ENCODE measurements at regions not wholly inside any gene's neighbourhood (a gene's known extent, or its start where the extent isn't known, plus 50 kb on each side); places are given as distances from the start of the nearest gene placed in this dataset.

DNA sequence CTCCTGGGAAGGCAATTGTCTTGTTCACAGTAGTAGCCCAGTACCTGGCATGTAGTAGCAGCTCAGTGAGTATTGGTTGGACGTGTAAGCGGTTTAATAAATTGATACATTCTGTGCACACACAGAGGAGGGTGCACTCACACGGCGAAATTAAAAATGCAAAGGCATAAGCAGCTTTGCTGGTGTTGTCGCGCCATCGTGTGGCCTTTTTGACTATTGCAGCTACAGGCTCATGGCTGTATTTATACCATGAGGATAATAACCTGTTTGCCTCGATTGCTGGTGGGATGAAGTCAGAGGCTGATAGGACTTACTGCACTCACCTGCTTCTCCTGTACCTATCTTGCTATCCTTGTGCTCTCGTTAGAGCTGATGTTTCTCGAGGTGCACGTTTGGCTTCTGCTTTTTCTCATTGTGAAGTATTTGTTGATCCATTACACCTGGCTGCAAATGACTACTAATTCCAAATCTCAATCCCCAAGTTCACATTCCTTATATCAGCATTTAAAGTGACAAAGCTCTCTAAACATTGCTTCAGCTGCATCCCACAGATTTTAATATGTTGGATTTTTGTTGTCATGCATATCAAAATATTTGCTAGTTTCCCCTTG is 61.5 kb downstream of the TBXT start:
- in situ Hi-C loops (cut with HindIII; ENCODE audit: extremely low pct_ligation_motif_present, low pct_unique_long_range_greater_than_20kb), result loop anchor here (5.0 kb wide), 1 partner anchor 219 kb away; no protein-coding TSS in a partner anchor
- TF ChIP-seq XRCC5 (optimal IDR thresholded peaks at IDR 0.05; ENCODE audit: low read length) (peak; percentile 65), ETV5 (CRISPR knock-in tag; IDR thresholded peaks at IDR 0.05; ENCODE audit: borderline replicate concordance) (peak; percentile 16; the same call in 1 of the 2 replicates), SMC3 (IDR thresholded peaks at IDR 0.05; ENCODE audit: low read length) (peak; percentile 85), ZFP36 (IDR thresholded peaks at IDR 0.05; ENCODE audit: borderline replicate concordance, low read depth, low read length, partially characterized antibody) (peak; percentile 35), ZNF350 (CRISPR knock-in tag; IDR thresholded peaks at IDR 0.05; ENCODE audit: borderline replicate concordance, low read depth) (no peak), MBD4 (IDR thresholded peaks at IDR 0.05; ENCODE audit: borderline replicate concordance, low read length) (0 out of 2 replicates have a peak, but pooled peaks have one; percentile 31), NRL (CRISPR knock-in tag; IDR thresholded peaks at IDR 0.05; ENCODE audit: borderline replicate concordance) (no peak), STAG1 (CRISPR knock-in tag; IDR thresholded peaks at IDR 0.05) (peak; percentile 96), ETV6 (CRISPR knock-in tag; conservative IDR thresholded peaks at IDR 0.05) (0 out of 2 replicates have a peak, but pooled peaks have one; percentile 42), THAP11 (CRISPR knock-in tag; IDR thresholded peaks at IDR 0.05) (no peak), TEAD3 (CRISPR knock-in tag; optimal IDR thresholded peaks at IDR 0.05; ENCODE audit: borderline replicate concordance) (peak; percentile 14), ZNF766 (CRISPR knock-in tag; IDR thresholded peaks at IDR 0.05; ENCODE audit: borderline replicate concordance) (no peak), RAD21 (CRISPR knock-in tag; IDR thresholded peaks at IDR 0.05) (peak; percentile 80)
- TF ChIP-seq, protein P1, sequence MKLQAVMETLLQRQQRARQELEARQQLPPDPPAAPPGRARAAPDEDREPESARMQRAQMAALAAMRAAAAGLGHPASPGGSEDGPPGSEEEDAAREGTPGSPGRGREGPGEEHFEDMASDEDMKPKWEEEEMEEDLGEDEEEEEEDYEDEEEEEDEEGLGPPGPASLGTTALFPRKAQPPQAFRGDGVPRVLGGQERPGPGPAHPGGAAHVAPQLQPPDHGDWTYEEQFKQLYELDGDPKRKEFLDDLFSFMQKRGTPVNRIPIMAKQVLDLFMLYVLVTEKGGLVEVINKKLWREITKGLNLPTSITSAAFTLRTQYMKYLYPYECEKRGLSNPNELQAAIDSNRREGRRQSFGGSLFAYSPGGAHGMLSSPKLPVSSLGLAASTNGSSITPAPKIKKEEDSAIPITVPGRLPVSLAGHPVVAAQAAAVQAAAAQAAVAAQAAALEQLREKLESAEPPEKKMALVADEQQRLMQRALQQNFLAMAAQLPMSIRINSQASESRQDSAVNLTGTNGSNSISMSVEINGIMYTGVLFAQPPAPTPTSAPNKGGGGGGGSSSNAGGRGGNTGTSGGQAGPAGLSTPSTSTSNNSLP (IDR thresholded peaks at IDR 0.05; ENCODE audit: low read depth, low read length), result 0 out of 2 replicates have a peak, but pooled peaks have one; percentile 9
- TF ChIP-seq, protein P2, sequence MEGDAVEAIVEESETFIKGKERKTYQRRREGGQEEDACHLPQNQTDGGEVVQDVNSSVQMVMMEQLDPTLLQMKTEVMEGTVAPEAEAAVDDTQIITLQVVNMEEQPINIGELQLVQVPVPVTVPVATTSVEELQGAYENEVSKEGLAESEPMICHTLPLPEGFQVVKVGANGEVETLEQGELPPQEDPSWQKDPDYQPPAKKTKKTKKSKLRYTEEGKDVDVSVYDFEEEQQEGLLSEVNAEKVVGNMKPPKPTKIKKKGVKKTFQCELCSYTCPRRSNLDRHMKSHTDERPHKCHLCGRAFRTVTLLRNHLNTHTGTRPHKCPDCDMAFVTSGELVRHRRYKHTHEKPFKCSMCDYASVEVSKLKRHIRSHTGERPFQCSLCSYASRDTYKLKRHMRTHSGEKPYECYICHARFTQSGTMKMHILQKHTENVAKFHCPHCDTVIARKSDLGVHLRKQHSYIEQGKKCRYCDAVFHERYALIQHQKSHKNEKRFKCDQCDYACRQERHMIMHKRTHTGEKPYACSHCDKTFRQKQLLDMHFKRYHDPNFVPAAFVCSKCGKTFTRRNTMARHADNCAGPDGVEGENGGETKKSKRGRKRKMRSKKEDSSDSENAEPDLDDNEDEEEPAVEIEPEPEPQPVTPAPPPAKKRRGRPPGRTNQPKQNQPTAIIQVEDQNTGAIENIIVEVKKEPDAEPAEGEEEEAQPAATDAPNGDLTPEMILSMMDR (CRISPR knock-in tag; IDR thresholded peaks at IDR 0.05), result peak; percentile 96
- TF ChIP-seq, protein P3, sequence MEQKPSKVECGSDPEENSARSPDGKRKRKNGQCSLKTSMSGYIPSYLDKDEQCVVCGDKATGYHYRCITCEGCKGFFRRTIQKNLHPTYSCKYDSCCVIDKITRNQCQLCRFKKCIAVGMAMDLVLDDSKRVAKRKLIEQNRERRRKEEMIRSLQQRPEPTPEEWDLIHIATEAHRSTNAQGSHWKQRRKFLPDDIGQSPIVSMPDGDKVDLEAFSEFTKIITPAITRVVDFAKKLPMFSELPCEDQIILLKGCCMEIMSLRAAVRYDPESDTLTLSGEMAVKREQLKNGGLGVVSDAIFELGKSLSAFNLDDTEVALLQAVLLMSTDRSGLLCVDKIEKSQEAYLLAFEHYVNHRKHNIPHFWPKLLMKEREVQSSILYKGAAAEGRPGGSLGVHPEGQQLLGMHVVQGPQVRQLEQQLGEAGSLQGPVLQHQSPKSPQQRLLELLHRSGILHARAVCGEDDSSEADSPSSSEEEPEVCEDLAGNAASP (CRISPR knock-in tag; IDR thresholded peaks at IDR 0.05; ENCODE audit: borderline replicate concordance), result 0 out of 2 replicates have a peak, but pooled peaks have one; percentile 16
- BruUV-seq (replicated peaks), result no TSS peak
- Histone ChIP-seq H3K36me3 (replicated peaks in 1 of 2; ENCODE audit: control insufficient read depth in 1 of 2, insufficient read depth in 2 of 2, low read length in 2 of 2) (no peaks in the 10 kb centered on the region), H3K27ac (ENCODE audit: extremely low read length, insufficient read depth, low read length) (no peak overlapping the region), H3K27me3 (ENCODE audit: control insufficient read depth in 1 of 2, insufficient read depth in 2 of 2, low read length in 2 of 2) (peaks cover 0 to 5% of the 10 kb centered on the region in 2 experiments; a peak in 1 of 5 replicates), H4K20me1 (ENCODE audit: insufficient read depth, low read length) (no peaks in the 10 kb centered on the region), H2AFZ (ENCODE audit: low read length) (no peak overlapping the region), H3K4me3 (replicated peaks in 1 of 3; ENCODE audit: insufficient read depth in 1 of 3, low read depth in 2 of 3, low read length in 3 of 3) (no peak overlapping the region), H3K9ac (ENCODE audit: insufficient read depth, low read depth, low read length) (no peak overlapping the region), H3K4me1 (ENCODE audit: insufficient read depth, low read length) (no peaks in the 10 kb centered on the region), H3K9me3 (ENCODE audit: low read length) (peaks cover 11% of the 10 kb centered on the region), H3K4me2 (ENCODE audit: low read depth, low read length) (no peak overlapping the region), H3K79me2 (ENCODE audit: insufficient read depth, low read length) (no peaks in the 10 kb centered on the region)
- peak; percentile 91 for ATAC-seq
- ChIA-PET POLR2A (no interaction called here), CTCF (ENCODE audit: low intra/inter-chr PET ratio, low total read pairs) (interaction anchor here (1.3 to 4.0 kb wide), 4 partner anchors 216 to 377 kb away, joined by 5 to 35 read pairs (median 6); no protein-coding TSS in a partner anchor)
- FAIRE-seq, result peak; percentile 87
- intact Hi-C loops (cut with micrococcal nuclease; ENCODE audit: unreplicated experiment), result loop anchor here (1.0 to 2.0 kb wide), 4 partner anchors 216 to 665 kb away; no protein-coding TSS in a partner anchor
- WGBS (ENCODE audit: low lambda C conversion rate), result under 1% methylated on average over 11 of the region's 11 CpGs
- peak; percentile 50 for DNase-seq (ENCODE audit: low spot score)
